ENCODE measurements at regions not wholly inside any gene's neighbourhood (a gene's known extent, or its start where the extent isn't known, plus 50 kb on each side); places are given as distances from the start of the nearest gene placed in this dataset.

GRCh38 chr1:237961754-237962153 lies 71.0 kb upstream of the ZP4 start:
- TF ChIP-seq CTCF (IDR thresholded peaks at IDR 0.05; ENCODE audit: insufficient read depth, low read length, poor library complexity, severe bottlenecking) (no peak), EZH2phosphoT487 (conservative IDR thresholded peaks at IDR 0.05; ENCODE audit: low read length) (no peak)
